ENCODE measurements at regions not wholly inside any gene's neighbourhood (a gene's known extent, or its start where the extent isn't known, plus 50 kb on each side); places are given as distances from the start of the nearest gene placed in this dataset.
A peak's percentile ranks its signal among the peaks of the same experiment; 100 is the strongest.

DNA sequence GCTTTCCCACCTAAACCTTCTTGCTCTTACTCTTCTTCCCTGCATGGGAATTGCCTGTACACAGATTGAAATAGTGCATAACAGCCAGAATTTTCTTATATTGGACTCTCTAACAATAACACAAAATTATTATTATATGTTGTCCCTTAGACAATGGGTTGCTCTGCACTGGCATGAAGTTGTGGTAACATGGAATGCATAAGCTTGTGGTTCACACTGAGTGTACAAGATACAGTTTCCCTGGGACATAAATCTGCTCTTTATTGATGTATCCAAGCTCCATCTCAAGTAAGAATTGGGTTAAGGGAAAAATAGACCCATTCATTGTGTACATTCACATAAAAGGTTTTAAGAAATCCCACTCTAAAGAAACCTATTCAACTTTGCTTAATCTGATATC, 114.4 kb upstream of the NTF3 start:
- Histone ChIP-seq H3K79me2 (ENCODE audit: low read depth) (no peaks in the 10 kb centered on the region), H3K36me3 (no peaks in the 10 kb centered on the region), H3K27ac (no peak overlapping the region), H2AFZ (replicated peaks) (no peak overlapping the region), H3F3A (ENCODE audit: low read depth) (no peaks in the 10 kb centered on the region), H3K9me3 (ENCODE audit: low read depth) (no peaks in the 10 kb centered on the region), H3K9ac (no peak overlapping the region), H3K4me1 (no peaks in the 10 kb centered on the region), H3K27me3 (no peaks in the 10 kb centered on the region), H3K4me2 (no peak overlapping the region), H4K20me1 (ENCODE audit: low read depth) (no peaks in the 10 kb centered on the region), H3K4me3 (no peak overlapping the region)
- H3K9me3 Mint-ChIP-seq: peaks cover 11% of the 10 kb centered on the region
- H3K27ac Mint-ChIP-seq: no peak overlapping the region
- no peak for DNase-seq (ENCODE audit: low spot score)
- no peak overlapping the region for H3K4me3 Mint-ChIP-seq
- TF ChIP-seq, protein P1, sequence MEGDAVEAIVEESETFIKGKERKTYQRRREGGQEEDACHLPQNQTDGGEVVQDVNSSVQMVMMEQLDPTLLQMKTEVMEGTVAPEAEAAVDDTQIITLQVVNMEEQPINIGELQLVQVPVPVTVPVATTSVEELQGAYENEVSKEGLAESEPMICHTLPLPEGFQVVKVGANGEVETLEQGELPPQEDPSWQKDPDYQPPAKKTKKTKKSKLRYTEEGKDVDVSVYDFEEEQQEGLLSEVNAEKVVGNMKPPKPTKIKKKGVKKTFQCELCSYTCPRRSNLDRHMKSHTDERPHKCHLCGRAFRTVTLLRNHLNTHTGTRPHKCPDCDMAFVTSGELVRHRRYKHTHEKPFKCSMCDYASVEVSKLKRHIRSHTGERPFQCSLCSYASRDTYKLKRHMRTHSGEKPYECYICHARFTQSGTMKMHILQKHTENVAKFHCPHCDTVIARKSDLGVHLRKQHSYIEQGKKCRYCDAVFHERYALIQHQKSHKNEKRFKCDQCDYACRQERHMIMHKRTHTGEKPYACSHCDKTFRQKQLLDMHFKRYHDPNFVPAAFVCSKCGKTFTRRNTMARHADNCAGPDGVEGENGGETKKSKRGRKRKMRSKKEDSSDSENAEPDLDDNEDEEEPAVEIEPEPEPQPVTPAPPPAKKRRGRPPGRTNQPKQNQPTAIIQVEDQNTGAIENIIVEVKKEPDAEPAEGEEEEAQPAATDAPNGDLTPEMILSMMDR (IDR thresholded peaks at IDR 0.05): no peak
- no peak for TF ChIP-seq EZH2 (IDR thresholded peaks at IDR 0.05)
- TF ChIP-seq EZH2phosphoT487 (IDR thresholded peaks at IDR 0.05): no peak
- H3K4me1 Mint-ChIP-seq: no peaks in the 10 kb centered on the region
- H3K36me3 Mint-ChIP-seq: no peaks in the 10 kb centered on the region
- H3K27me3 Mint-ChIP-seq (ENCODE audit: insufficient read depth, low read depth): peaks cover 2% of the 10 kb centered on the region

DNA sequence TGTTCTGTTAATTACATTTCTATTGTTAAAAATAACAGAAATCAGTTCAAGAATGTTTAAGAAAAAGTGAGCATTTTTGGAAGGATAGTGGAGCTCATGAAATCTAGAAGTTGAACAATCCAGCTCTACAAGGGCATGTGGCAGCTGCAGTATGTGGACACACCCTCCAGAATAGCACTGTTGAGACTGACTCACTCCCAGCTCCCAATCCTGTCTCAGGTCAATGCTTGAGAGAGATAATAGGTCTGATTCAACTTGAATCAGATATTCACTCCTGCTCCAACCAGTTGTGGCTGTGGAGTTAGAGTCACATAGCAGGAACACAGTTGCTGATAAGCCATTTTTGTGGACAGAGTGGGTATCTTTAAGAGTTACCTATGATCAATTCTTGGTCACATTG, 113.0 kb upstream of the NTF3 start:
- H3K9me3 Mint-ChIP-seq: peaks cover 11% of the 10 kb centered on the region
- no peaks in the 10 kb centered on the region for H3F3A ChIP-seq (ENCODE audit: low read depth)
- H4K20me1 ChIP-seq (ENCODE audit: low read depth): no peaks in the 10 kb centered on the region
- H3K36me3 Mint-ChIP-seq: no peaks in the 10 kb centered on the region
- H3K4me1 ChIP-seq: no peaks in the 10 kb centered on the region
- no peaks in the 10 kb centered on the region for H3K79me2 ChIP-seq (ENCODE audit: low read depth)
- no peak overlapping the region for H3K9ac ChIP-seq
- no peak overlapping the region for H3K27ac Mint-ChIP-seq
- peaks cover 2% of the 10 kb centered on the region for H3K27me3 Mint-ChIP-seq (ENCODE audit: insufficient read depth, low read depth)
- H3K27me3 ChIP-seq: no peaks in the 10 kb centered on the region
- no peak overlapping the region for H2AFZ ChIP-seq (replicated peaks)
- no peaks in the 10 kb centered on the region for H3K9me3 ChIP-seq (ENCODE audit: low read depth)
- no peak for DNase-seq (ENCODE audit: low spot score)
- H3K4me3 ChIP-seq: no peak overlapping the region
- H3K36me3 ChIP-seq: no peaks in the 10 kb centered on the region
- no peaks in the 10 kb centered on the region for H3K4me1 Mint-ChIP-seq
- H3K27ac ChIP-seq: no peak overlapping the region
- H3K4me3 Mint-ChIP-seq: no peak overlapping the region
- no peak overlapping the region for H3K4me2 ChIP-seq
- TF ChIP-seq, protein P1 (IDR thresholded peaks at IDR 0.05): no peak
- no peak for TF ChIP-seq EZH2 (IDR thresholded peaks at IDR 0.05)

DNA sequence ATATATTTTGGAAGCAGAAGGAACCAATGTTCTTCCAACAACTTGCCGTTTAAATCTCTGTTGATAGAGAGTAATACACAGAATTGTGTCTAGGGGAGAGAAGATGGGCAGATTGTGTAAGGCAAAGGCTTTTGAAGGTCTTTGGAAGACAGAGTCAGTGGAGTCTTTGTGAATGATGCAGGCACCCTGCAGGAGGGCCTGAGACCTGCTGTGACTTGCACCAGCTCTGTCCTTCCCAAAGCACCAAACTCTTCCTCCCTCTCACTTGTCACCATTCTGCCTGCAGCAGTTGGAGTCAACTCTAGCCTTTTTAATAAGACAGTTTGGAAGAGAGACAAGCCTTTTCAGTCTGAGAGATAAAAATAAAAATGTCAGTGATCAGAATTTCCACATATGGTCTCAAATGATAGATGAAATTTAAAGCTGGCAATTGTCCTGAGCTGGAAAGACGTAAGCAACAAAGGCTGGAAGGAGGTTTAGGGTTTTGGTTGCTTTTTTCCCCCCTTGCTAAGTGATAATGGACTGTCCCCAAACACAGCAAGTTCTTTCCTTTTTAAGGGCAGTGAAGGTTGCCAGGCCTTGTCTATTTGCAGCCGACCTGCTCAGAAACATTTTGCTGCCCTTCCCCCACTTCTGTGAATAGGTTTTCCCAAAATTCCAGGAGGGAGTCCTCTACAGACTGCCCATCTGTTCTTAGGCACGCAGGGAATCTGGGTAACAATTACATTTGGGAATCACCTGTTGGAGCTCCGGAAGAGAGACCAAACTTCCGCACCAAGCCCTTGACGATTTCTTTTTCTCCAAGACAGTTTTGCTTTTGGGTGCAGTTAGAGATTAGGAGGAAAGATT, 103.0 kb upstream of the NTF3 start:
- H3K4me1 Mint-ChIP-seq: peaks cover 4% of the 10 kb centered on the region
- peak overlapping the region; percentile 27 for H3K4me2 ChIP-seq
- H3K27ac Mint-ChIP-seq: no peak overlapping the region

More for the DNA sequence above, 103.0 kb upstream of the NTF3 start:
- Histone ChIP-seq H3K4me3 (no peak overlapping the region), H4K20me1 (ENCODE audit: low read depth) (no peaks in the 10 kb centered on the region), H3F3A (ENCODE audit: low read depth) (peaks cover 10% of the 10 kb centered on the region), H3K4me1 (peaks cover 12% of the 10 kb centered on the region), H3K36me3 (no peaks in the 10 kb centered on the region), H2AFZ (replicated peaks) (no peak overlapping the region), H3K9me3 (ENCODE audit: low read depth) (no peaks in the 10 kb centered on the region), H3K27ac (no peak overlapping the region), H3K27me3 (no peaks in the 10 kb centered on the region), H3K9ac (no peak overlapping the region), H3K79me2 (ENCODE audit: low read depth) (no peaks in the 10 kb centered on the region)
- no peaks in the 10 kb centered on the region for H3K36me3 Mint-ChIP-seq
- H3K27me3 Mint-ChIP-seq (ENCODE audit: insufficient read depth, low read depth): no peaks in the 10 kb centered on the region
- H3K4me3 Mint-ChIP-seq: no peak overlapping the region
- DNase-seq (ENCODE audit: low spot score): peak; percentile 11
- TF ChIP-seq, protein P1 (IDR thresholded peaks at IDR 0.05): no peak
- TF ChIP-seq EZH2 (IDR thresholded peaks at IDR 0.05): no peak
- TF ChIP-seq EZH2phosphoT487 (IDR thresholded peaks at IDR 0.05): no peak
- H3K9me3 Mint-ChIP-seq: no peaks in the 10 kb centered on the region
